Neural cell (in vitro differentiated cells): ENCODE measurements at regions not wholly inside any gene's neighbourhood (a gene's known extent, or its start where the extent isn't known, plus 50 kb on each side); places are given as distances from the start of the nearest gene placed in this dataset.

Experiments used
- CTCF ChIP-seq: fragments of 450-650 bp; IDR thresholded peaks from 2 replicates; pipeline ENCODE4 v1.5.1; 2014; ENCODE audit warnings: antibody characterized with exemption, mild to moderate bottlenecking, moderate library complexity; ENCODE audit not compliant: poor library complexity, severe bottlenecking
- EZH2 ChIP-seq: fragments of 200-600, 300-800 bp; shearing (Covaris generic), sonication (generic); IDR thresholded peaks from 2 replicates; pipeline ENCODE4 v1.6.1; 2014; ENCODE audit warnings: antibody characterized with exemption, low read length, borderline replicate concordance, mild to moderate bottlenecking; ENCODE audit not compliant: insufficient read depth, poor library complexity, severe bottlenecking
- POLR2AphosphoS5 ChIP-seq: IDR thresholded peaks from 2 replicates; pipeline ENCODE4 v1.6.1; 2012
- TAF1 ChIP-seq: IDR thresholded peaks from 2 replicates; pipeline ENCODE4 v1.6.1; 2012; ENCODE audit warnings: low read depth

- TF ChIP-seq CTCF (no peak), EZH2 (no peak), POLR2AphosphoS5 (no peak), TAF1 (no peak)
Observed at GRCh38 chr11:98734686-98735085, 286.1 kb upstream of the CNTN5 start.
